ENCODE measurements at regions not wholly inside any gene's neighbourhood (a gene's known extent, or its start where the extent isn't known, plus 50 kb on each side); places are given as distances from the start of the nearest gene placed in this dataset.

DNA sequence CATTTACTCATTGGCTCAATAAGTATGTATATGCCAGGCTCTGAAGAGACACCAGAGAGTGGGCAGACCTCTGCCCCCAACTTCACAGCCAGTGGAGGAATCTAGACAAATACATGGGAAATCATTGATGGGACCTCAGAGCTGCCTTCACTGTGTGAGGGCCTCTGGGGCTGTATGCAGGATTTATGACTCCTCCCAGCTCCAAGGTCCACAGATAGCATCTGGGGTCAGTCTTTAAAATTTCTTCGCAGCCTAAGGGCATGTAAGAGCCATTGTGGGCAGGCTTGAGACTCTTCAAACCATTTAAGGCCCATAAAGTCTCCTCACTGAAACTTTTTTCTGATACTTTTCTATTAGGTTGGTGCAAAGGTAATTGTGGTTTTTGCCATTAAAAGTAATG is 125.5 kb downstream of the SPTSSA start (continued):
- TF ChIP-seq SALL1 (CRISPR knock-in tag; IDR thresholded peaks at IDR 0.05), result peak; percentile 38; the same call in 1 of the 2 replicates
- TF ChIP-seq, protein P1, sequence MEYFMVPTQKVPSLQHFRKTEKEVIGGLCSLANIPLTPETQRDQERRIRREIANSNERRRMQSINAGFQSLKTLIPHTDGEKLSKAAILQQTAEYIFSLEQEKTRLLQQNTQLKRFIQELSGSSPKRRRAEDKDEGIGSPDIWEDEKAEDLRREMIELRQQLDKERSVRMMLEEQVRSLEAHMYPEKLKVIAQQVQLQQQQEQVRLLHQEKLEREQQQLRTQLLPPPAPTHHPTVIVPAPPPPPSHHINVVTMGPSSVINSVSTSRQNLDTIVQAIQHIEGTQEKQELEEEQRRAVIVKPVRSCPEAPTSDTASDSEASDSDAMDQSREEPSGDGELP (IDR thresholded peaks at IDR 0.05; ENCODE audit: borderline replicate concordance, low read depth), result no peak

DNA sequence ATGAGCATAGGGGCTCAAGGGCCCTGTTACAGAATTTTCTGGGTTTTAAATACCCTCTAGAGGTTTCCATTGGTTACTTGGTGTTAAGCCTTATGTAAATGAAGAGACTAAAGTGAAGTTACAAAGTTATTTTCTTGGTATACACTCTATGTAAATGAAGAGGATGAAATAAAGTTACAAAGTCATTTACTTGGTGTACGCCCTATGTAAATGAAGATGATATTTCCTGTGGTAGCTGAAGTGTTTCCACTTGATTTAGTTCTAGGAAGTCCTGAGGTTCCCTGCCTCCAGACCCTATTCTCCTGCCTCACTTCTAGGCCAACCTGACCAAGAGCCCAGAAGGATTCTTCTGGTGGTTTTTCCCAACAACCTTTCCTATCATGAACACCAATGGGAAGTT is 126.1 kb downstream of the SPTSSA start:
- H3K27me3 ChIP-seq (ENCODE audit: control insufficient read depth in 1 of 2, insufficient read depth in 2 of 2, low read length in 2 of 2), result no peaks in the 10 kb centered on the region
- in situ Hi-C loops (cut with HindIII; ENCODE audit: extremely low pct_ligation_motif_present, low pct_unique_long_range_greater_than_20kb), result no loop called here
- H3K27ac ChIP-seq (ENCODE audit: extremely low read length, insufficient read depth, low read length), result no peak overlapping the region
- H3K4me3 ChIP-seq (replicated peaks in 1 of 3; ENCODE audit: insufficient read depth in 1 of 3, low read depth in 2 of 3, low read length in 3 of 3), result no peak overlapping the region
- H3K9me3 ChIP-seq (ENCODE audit: low read length), result no peaks in the 10 kb centered on the region
- POLR2A ChIA-PET, result interaction anchor here (0.6 to 1.2 kb wide), 4 partner anchors 16 to 187 kb away, joined by 3 to 5 read pairs (median 4); no protein-coding TSS in a partner anchor
- CTCF ChIA-PET (ENCODE audit: low intra/inter-chr PET ratio, low total read pairs), result no interaction called here
- FAIRE-seq (no peak), DNase-seq (ENCODE audit: low spot score) (no peak), ATAC-seq (no peak)
- no peaks in the 10 kb centered on the region for H3K36me3 ChIP-seq (replicated peaks in 1 of 2; ENCODE audit: control insufficient read depth in 1 of 2, insufficient read depth in 2 of 2, low read length in 2 of 2)
- H3K79me2 ChIP-seq (ENCODE audit: insufficient read depth, low read length), result no peaks in the 10 kb centered on the region
- TF ChIP-seq ZC3H4 (CRISPR knock-in tag; IDR thresholded peaks at IDR 0.05; ENCODE audit: borderline replicate concordance) (no peak), MBNL3 (CRISPR knock-in tag; conservative IDR thresholded peaks at IDR 0.05) (0 out of 2 replicates have a peak, but pooled peaks have one; percentile 11), ZSCAN25 (CRISPR knock-in tag; IDR thresholded peaks at IDR 0.05) (no peak), PHF21A (CRISPR knock-in tag; IDR thresholded peaks at IDR 0.05) (peak; percentile 35; the same call in 1 of the 2 replicates), ZNF251 (CRISPR knock-in tag; IDR thresholded peaks at IDR 0.05) (no peak)
- TF ChIP-seq, protein P2, sequence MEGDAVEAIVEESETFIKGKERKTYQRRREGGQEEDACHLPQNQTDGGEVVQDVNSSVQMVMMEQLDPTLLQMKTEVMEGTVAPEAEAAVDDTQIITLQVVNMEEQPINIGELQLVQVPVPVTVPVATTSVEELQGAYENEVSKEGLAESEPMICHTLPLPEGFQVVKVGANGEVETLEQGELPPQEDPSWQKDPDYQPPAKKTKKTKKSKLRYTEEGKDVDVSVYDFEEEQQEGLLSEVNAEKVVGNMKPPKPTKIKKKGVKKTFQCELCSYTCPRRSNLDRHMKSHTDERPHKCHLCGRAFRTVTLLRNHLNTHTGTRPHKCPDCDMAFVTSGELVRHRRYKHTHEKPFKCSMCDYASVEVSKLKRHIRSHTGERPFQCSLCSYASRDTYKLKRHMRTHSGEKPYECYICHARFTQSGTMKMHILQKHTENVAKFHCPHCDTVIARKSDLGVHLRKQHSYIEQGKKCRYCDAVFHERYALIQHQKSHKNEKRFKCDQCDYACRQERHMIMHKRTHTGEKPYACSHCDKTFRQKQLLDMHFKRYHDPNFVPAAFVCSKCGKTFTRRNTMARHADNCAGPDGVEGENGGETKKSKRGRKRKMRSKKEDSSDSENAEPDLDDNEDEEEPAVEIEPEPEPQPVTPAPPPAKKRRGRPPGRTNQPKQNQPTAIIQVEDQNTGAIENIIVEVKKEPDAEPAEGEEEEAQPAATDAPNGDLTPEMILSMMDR (CRISPR knock-in tag; IDR thresholded peaks at IDR 0.05), result no peak
- TF ChIP-seq, protein P3, sequence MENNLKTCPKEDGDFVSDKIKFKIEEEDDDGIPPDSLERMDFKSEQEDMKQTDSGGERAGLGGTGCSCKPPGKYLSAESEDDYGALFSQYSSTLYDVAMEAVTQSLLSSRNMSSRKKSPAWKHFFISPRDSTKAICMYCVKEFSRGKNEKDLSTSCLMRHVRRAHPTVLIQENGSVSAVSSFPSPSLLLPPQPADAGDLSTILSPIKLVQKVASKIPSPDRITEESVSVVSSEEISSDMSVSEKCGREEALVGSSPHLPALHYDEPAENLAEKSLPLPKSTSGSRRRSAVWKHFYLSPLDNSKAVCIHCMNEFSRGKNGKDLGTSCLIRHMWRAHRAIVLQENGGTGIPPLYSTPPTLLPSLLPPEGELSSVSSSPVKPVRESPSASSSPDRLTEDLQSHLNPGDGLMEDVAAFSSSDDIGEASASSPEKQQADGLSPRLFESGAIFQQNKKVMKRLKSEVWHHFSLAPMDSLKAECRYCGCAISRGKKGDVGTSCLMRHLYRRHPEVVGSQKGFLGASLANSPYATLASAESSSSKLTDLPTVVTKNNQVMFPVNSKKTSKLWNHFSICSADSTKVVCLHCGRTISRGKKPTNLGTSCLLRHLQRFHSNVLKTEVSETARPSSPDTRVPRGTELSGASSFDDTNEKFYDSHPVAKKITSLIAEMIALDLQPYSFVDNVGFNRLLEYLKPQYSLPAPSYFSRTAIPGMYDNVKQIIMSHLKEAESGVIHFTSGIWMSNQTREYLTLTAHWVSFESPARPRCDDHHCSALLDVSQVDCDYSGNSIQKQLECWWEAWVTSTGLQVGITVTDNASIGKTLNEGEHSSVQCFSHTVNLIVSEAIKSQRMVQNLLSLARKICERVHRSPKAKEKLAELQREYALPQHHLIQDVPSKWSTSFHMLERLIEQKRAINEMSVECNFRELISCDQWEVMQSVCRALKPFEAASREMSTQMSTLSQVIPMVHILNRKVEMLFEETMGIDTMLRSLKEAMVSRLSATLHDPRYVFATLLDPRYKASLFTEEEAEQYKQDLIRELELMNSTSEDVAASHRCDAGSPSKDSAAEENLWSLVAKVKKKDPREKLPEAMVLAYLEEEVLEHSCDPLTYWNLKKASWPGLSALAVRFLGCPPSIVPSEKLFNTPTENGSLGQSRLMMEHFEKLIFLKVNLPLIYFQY (CRISPR knock-in tag; IDR thresholded peaks at IDR 0.05; ENCODE audit: borderline replicate concordance), result no peak
- H3K4me1 ChIP-seq (ENCODE audit: insufficient read depth, low read length), result peaks cover 42% of the 10 kb centered on the region
- H3K9ac ChIP-seq (ENCODE audit: insufficient read depth, low read depth, low read length), result no peak overlapping the region
- BruUV-seq (replicated peaks), result no TSS peak
- no peak overlapping the region for H3K4me2 ChIP-seq (ENCODE audit: low read depth, low read length)
- 58% methylated on average over 1 of the region's 1 CpG for WGBS (ENCODE audit: low lambda C conversion rate)
- no peak overlapping the region for H2AFZ ChIP-seq (ENCODE audit: low read length)
- intact Hi-C loops (cut with micrococcal nuclease; ENCODE audit: unreplicated experiment), result no loop called here
- no peaks in the 10 kb centered on the region for H4K20me1 ChIP-seq (ENCODE audit: insufficient read depth, low read length)

Measured in HepG2 (cell line).